ENCODE measurements at regions not wholly inside any gene's neighbourhood (a gene's known extent, or its start where the extent isn't known, plus 50 kb on each side); places are given as distances from the start of the nearest gene placed in this dataset.
"Not testable (repeated sequence)": the region's sequence is repeated elsewhere in the genome, so short reads cannot be mapped to it uniquely, and the experiment has no call there.

DNA sequence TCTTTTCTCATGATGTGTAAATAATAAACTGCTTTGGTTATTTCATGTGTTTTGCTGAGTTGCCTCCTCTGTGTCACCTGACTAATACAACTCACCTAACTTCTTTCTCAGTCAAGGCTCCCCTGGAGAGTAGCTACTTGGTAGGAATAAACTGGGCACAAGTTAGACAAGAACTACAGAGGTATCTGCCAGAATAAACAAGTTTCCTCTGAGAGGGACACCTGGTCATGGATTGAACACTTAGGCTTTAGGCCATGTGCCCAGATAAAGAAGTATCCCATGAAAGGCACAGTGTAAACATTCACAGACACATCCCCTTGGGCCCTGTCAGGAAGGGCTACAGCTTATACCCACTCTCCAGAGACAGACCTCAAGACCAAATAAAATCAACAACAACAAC lies 532.5 kb downstream of the KIF4B start:
- no peaks in the 10 kb centered on the region for H3K27me3 Mint-ChIP-seq
- no peaks in the 10 kb centered on the region for H3K36me3 Mint-ChIP-seq (ENCODE audit: low read depth)
- DNase-seq (no peak), ATAC-seq (no peak)
- H3K27ac Mint-ChIP-seq = no peak overlapping the region
- H3K9me3 Mint-ChIP-seq = peaks cover 14% of the 10 kb centered on the region
- no peaks in the 10 kb centered on the region for H3K4me1 Mint-ChIP-seq
- H3K4me3 Mint-ChIP-seq = no peak overlapping the region

DNA sequence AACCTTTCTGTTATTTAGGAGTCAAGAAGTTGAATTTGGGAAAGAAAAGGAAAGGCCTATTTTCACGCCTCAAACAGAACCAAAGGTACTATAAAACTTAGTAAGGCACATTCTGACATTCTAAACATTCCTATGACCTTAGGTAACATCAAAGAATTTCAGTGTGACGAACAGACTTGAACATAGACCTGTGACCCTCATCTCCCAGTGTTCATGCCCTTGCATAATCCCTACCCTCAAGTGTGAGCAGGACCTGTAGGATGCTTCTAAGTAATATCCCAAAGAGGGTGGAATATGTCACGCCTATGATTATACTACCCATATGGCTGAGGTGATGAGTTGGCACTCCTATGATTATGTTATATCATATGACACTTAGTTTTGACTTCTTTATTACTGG lies 540.9 kb downstream of the KIF4B start:
- no peak overlapping the region for H3K27ac Mint-ChIP-seq
- peaks cover 12% of the 10 kb centered on the region for H3K9me3 Mint-ChIP-seq
- no peaks in the 10 kb centered on the region for H3K4me1 Mint-ChIP-seq
- ATAC-seq (no peak), DNase-seq (no peak)
- H3K4me3 Mint-ChIP-seq = no peak overlapping the region
- H3K27me3 Mint-ChIP-seq = peaks cover 5% of the 10 kb centered on the region
- no peaks in the 10 kb centered on the region for H3K36me3 Mint-ChIP-seq (ENCODE audit: low read depth)

DNA sequence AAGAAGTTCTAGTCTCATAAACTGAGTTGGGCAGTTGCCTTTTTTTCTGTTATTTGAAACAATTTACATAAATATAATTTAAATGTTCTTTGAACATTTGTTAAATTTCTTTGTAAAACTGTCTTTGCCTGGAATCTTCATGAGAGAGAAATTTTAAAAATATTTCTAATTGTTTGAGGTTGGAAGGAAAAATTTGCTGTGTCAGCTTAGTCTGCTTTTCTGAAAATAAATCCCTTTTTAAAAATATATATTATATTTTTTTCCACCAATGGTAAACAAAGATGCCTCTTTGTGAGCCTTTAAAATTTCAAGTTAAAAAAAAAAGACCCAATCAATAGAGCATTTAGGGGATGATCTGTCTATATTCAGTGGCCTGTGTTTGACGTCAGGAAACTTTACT lies 542.7 kb downstream of the KIF4B start:
- no peaks in the 10 kb centered on the region for H3K36me3 Mint-ChIP-seq (ENCODE audit: low read depth)
- H3K9me3 Mint-ChIP-seq = no peaks in the 10 kb centered on the region
- no peak overlapping the region for H3K4me3 Mint-ChIP-seq
- ATAC-seq (no peak), DNase-seq (no peak)
- H3K27ac Mint-ChIP-seq = no peak overlapping the region
- no peaks in the 10 kb centered on the region for H3K4me1 Mint-ChIP-seq
- H3K27me3 Mint-ChIP-seq = peaks cover 5% of the 10 kb centered on the region

DNA sequence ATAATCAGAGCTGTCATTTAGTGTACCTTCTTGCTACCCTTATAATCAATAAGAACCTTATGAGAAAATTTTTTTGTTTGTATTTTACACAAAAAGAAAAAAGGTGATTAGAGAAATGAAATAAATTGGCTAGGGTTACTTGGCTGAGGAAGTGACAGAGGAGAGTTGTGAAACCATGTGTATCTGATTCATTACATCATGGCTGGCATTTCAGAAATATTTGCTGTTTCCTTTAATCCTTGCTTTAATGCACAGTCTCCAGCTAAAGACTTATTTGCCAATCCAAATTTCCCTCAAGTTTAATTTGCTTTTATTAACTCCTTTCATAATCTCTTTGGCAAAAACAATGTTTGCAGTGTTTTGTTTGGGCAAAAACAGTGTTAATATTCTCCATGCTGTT lies 543.1 kb downstream of the KIF4B start:
- H3K4me1 Mint-ChIP-seq = no peaks in the 10 kb centered on the region
- H3K27me3 Mint-ChIP-seq = peaks cover 5% of the 10 kb centered on the region
- no peak overlapping the region for H3K4me3 Mint-ChIP-seq
- ATAC-seq (no peak), DNase-seq (no peak)
- no peak overlapping the region for H3K27ac Mint-ChIP-seq
- no peaks in the 10 kb centered on the region for H3K9me3 Mint-ChIP-seq
- no peaks in the 10 kb centered on the region for H3K36me3 Mint-ChIP-seq (ENCODE audit: low read depth)

DNA sequence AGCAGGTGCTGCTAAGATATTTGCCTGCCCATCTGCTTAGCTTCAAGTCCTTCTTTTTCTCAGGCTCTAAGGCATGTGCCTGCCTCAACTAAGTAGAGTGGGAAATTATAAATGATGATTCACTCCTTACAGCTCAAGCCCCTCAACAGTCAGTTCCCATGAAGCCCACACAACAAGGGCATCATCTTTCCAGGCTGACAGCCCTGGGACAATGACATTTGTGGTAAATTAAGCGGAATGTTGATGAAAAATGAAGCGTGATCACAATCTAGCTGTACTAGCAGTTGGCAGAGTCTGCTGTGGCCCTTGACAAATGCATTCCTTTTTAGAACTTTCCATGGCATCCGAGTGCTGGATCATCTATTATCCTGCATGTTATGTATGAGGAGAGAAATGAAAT lies 548.6 kb downstream of the KIF4B start:
- Mint-ChIP-seq H3K27me3 (peaks cover 5% of the 10 kb centered on the region), H3K36me3 (ENCODE audit: low read depth) (no peaks in the 10 kb centered on the region), H3K9me3 (no peaks in the 10 kb centered on the region), H3K27ac (no peak overlapping the region), H3K4me1 (no peaks in the 10 kb centered on the region), H3K4me3 (no peak overlapping the region)
- DNase-seq (no peak), ATAC-seq (no peak)

DNA sequence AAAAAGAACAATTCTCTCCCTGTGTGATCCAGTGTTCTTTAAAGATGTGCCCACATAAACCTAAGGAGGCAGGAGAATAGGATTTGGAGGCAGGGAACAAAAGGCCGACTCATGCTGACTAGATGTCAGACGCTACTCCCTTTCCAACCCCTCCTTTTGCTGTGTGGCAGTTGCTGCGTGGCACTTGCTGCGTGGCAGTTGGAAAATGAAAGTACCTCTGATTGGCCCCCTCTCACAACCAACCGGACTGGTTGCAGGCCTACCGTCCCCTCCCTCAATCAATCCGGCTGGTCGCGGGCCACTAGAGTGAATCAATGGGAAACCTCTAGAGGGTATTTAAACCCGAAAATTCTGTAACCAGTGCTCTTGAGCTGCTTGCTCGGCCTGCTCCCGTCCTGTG lies 551.0 kb downstream of the KIF4B start:
- Mint-ChIP-seq H3K36me3 (ENCODE audit: low read depth) (peaks cover 1% of the 10 kb centered on the region), H3K9me3 (no peaks in the 10 kb centered on the region), H3K27me3 (no peaks in the 10 kb centered on the region), H3K4me1 (no peaks in the 10 kb centered on the region), H3K27ac (no peak overlapping the region), H3K4me3 (no peak overlapping the region)
- no peak for DNase-seq
- no peak for ATAC-seq

DNA sequence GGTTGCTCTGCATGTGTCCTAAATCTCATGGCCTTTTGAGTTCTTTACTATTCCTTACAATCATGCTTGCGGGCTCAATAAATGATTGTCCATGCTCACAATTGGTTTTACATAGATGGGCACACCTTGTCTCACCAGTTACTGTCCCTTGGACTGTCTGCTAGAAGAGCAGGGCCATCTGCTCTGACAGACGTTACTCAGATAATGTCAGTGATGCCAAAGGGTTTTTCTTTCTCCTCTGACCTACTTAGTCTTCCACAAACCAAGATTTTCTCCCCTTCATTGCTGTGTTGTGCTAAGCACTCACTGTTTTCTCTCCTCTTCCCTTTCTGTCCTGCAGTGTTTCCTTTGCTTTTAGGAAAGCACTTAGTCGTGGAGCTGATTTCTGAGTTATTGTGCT lies 562.3 kb downstream of the KIF4B start:
- no peak overlapping the region for H3K27ac Mint-ChIP-seq
- peaks cover 10% of the 10 kb centered on the region for H3K9me3 Mint-ChIP-seq
- ATAC-seq (no peak), DNase-seq (no peak)
- H3K4me3 Mint-ChIP-seq = no peak overlapping the region
- H3K4me1 Mint-ChIP-seq = no peaks in the 10 kb centered on the region
- H3K27me3 Mint-ChIP-seq = peaks cover 5% of the 10 kb centered on the region
- H3K36me3 Mint-ChIP-seq (ENCODE audit: low read depth) = no peaks in the 10 kb centered on the region

DNA sequence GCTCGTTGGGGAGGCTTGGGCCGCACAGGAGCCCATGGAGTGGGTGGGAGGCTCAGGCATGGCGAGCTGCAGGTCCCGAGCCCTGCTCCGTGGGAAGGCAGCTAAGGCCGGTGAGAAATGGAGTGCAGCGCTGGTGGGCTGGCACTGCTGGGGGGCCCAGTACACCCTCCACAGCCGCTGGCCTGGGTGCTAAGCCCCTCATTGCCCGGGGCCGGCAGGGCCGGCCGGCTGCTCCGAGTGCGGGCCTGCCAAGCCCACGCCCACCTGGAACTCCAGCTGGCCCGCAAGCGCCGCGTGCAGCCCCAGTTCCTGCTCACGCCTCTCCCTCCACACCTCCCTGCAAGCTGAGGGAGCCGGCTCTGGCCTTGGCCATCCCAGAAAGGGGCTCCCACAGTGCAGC lies 573.3 kb downstream of the KIF4B start:
- not testable (repeated sequence) for DNase-seq; H3K9me3 Mint-ChIP-seq; H3K36me3 Mint-ChIP-seq (ENCODE audit: low read depth); ATAC-seq; H3K27me3 Mint-ChIP-seq; H3K27ac Mint-ChIP-seq; H3K4me3 Mint-ChIP-seq; H3K4me1 Mint-ChIP-seq

DNA sequence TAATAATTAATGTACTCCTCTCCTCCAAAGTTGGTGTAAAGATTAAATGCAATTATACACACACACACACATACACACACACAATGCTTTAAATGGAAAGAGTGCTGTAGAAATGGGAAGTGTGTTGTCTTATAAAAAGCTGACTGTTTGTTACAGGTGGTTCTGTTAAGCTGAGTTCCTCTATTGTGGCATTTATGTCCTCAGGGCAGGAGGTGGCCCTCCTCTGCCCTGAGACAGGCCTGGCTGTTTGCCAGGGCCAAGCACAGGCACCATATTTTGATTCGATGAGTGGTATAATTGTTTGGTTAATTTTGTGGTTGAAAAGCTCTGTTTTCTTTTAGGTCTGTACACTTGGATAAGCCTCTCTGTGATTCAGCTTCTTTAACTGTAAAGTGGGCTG lies 573.9 kb downstream of the KIF4B start:
- H3K27me3 Mint-ChIP-seq = peaks cover 3% of the 10 kb centered on the region

DNA sequence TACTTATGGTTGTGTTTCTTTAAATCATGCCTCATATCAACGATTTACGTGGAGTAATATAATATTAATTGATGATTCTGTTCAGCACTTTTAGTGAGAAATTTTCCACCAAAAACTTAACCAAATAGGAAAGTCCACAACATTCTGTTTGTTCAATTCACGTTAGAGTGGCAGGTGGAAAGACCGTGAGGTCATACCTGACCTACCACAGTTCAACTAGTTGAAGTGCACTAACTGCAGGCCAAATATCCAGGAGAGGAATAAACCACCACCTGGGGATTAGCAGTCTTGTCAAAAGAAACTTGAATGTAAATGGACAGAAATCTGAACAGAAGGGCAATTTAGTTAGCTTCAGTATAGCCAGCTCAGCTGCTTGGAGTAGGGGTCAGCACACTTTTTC lies 577.7 kb downstream of the KIF4B start:
- Mint-ChIP-seq H3K9me3 (no peaks in the 10 kb centered on the region), H3K4me1 (no peaks in the 10 kb centered on the region), H3K27me3 (peaks cover 6% of the 10 kb centered on the region), H3K27ac (no peak overlapping the region), H3K36me3 (ENCODE audit: low read depth) (no peaks in the 10 kb centered on the region), H3K4me3 (no peak overlapping the region)
- DNase-seq = no peak
- ATAC-seq = no peak

More for the DNA sequence above, 573.9 kb downstream of the KIF4B start:
- DNase-seq (no peak), ATAC-seq (no peak)
- Mint-ChIP-seq H3K4me1 (no peaks in the 10 kb centered on the region), H3K36me3 (ENCODE audit: low read depth) (no peaks in the 10 kb centered on the region), H3K9me3 (no peaks in the 10 kb centered on the region), H3K4me3 (no peak overlapping the region), H3K27ac (no peak overlapping the region)

DNA sequence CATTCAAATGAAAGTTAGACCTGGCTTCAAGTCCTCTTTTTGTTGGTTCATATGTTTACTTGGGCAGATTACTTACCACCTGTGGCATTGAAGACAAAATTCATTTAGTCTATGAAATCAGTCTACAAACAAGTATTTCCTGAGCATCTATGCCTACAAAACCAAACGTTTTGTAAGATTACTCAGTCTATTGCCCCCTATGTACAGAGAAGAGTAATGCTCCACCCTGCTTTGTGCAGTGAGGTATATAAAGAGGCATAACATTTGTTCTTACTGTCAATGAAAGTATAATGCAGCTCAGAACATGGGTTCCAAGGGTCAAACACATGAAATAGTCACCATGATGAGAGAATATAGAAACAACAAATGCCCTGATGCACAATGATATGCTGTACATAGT lies 580.7 kb downstream of the KIF4B start:
- no peaks in the 10 kb centered on the region for H3K4me1 Mint-ChIP-seq
- DNase-seq (no peak), ATAC-seq (no peak)
- no peak overlapping the region for H3K27ac Mint-ChIP-seq
- H3K27me3 Mint-ChIP-seq = peaks cover 6% of the 10 kb centered on the region
- no peak overlapping the region for H3K4me3 Mint-ChIP-seq
- H3K36me3 Mint-ChIP-seq (ENCODE audit: low read depth) = no peaks in the 10 kb centered on the region
- no peaks in the 10 kb centered on the region for H3K9me3 Mint-ChIP-seq

DNA sequence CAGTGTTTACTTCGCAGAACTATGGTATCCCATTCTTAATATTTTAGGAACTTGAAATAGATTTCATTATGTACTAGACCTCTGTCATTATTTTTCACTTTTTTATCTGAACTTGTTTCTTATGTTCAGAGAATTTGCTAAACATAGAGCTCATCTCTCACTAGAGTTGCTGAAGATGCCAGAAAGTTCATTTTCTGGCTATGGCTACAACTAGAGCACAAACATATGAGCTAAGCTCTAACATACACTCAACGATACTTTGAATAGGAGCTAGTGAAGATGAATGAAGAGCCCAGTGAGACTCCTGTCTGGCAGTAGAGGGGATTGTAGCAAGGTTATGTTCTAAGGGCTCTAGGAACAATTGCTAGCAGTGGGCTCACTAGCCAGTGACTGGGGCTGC lies 582.2 kb downstream of the KIF4B start:
- H3K27me3 Mint-ChIP-seq = peaks cover 3% of the 10 kb centered on the region
- H3K27ac Mint-ChIP-seq = no peak overlapping the region
- no peaks in the 10 kb centered on the region for H3K9me3 Mint-ChIP-seq
- no peak overlapping the region for H3K4me3 Mint-ChIP-seq
- no peak for DNase-seq
- no peaks in the 10 kb centered on the region for H3K36me3 Mint-ChIP-seq (ENCODE audit: low read depth)
- ATAC-seq = no peak
- H3K4me1 Mint-ChIP-seq = no peaks in the 10 kb centered on the region

DNA sequence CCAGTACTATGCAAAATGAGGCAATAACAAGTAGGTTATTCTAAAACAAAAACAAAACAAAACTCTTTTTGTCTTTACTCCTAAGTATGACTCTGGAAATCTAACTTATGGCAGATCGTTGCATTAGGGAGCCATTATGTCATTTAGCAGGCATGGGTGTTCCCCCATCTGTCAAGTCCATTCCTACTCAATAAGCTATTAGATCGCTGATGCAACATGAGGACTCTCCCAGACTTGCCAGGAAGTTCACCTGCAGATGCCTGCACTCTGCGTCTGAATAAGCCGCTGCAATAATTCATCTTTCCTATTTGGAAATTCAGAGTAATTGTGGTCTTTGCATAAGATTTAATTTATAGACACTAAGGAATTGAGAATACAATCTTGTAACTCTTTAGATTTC lies 585.0 kb downstream of the KIF4B start:
- Mint-ChIP-seq H3K27ac (no peak overlapping the region), H3K9me3 (no peaks in the 10 kb centered on the region), H3K36me3 (ENCODE audit: low read depth) (no peaks in the 10 kb centered on the region), H3K27me3 (peaks cover 3% of the 10 kb centered on the region), H3K4me3 (no peak overlapping the region), H3K4me1 (no peaks in the 10 kb centered on the region)
- DNase-seq = no peak
- no peak for ATAC-seq

DNA sequence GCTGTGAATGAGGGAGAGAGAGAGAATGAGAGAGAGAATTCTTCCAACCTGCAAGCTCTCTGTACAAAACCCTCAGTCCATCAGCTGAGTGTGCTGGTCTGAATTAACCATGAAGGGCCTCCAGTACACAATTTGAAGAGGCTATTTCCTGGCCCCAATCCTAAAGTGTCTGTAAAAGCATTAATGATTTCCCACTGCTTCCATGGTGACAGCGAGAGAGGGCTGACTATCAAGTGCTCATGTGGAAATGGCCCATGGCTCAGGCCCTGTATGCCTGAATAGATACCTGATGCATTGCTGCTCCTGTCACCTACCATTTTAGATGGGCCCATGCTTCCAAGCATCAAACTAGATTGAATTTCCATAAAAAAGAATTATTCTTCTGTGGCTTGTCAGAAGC lies 592.4 kb downstream of the KIF4B start:
- Mint-ChIP-seq H3K4me1 (no peaks in the 10 kb centered on the region), H3K9me3 (no peaks in the 10 kb centered on the region), H3K27me3 (peaks cover 3% of the 10 kb centered on the region), H3K36me3 (ENCODE audit: low read depth) (no peaks in the 10 kb centered on the region), H3K27ac (no peak overlapping the region), H3K4me3 (no peak overlapping the region)
- ATAC-seq = no peak
- no peak for DNase-seq

DNA sequence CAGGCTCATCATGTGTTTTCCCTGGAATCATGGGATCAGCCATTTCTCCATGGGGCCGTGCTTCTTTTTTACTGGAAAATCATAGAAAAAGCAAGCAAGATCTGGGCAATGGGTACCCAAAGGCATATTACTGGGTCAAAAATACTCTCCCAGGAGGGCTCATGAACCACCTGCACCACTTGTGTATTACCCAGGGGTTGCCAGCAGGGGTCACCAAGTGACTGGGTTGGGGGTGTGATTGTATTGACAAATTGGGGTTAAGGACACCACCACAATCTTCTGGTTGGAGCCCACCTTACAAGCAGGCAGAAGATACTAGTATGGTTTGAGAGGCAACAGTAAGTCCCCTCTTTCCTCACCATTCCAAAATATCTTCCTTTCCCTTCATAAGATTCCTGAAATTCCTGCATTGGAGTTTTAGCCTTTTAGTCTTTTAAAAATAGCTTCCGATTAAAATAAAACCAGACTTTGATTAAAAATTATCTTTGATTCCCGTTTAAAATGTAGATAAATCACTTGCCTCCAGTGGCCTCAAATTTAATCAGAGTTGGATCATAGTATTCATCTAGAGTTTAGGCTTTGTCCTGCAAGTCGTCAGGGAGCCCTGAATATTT lies 603.3 kb downstream of the KIF4B start:
- ATAC-seq (no peak), DNase-seq (peak; percentile 54)
- no peaks in the 10 kb centered on the region for H3K9me3 Mint-ChIP-seq
- H3K36me3 Mint-ChIP-seq (ENCODE audit: low read depth) = no peaks in the 10 kb centered on the region
- H3K4me1 Mint-ChIP-seq = no peaks in the 10 kb centered on the region
- no peak overlapping the region for H3K27ac Mint-ChIP-seq
- no peak overlapping the region for H3K4me3 Mint-ChIP-seq
- peaks cover 26% of the 10 kb centered on the region for H3K27me3 Mint-ChIP-seq

DNA sequence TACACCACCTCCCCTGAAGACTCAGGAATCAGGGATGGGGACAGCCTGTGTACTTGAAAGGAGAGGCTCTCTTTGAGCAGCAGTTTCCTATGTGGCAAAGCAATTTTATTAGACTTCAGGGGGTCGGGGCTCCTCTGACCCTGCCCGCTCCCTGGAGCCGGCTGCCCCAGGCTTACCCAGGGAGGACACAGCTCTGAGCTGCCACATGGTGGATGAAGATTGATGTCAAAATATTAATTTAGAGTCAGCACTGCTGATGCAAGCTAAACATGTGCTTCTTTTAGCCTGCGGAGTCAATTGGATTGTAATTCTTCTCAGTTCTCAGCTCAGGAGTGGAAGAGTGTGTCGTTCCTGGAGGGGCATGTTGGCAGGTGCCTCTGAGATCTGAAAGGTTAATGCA lies 606.1 kb downstream of the KIF4B start:
- DNase-seq (no peak), ATAC-seq (no peak)
- Mint-ChIP-seq H3K9me3 (no peaks in the 10 kb centered on the region), H3K27ac (no peak overlapping the region), H3K4me1 (no peaks in the 10 kb centered on the region), H3K27me3 (peaks cover 20% of the 10 kb centered on the region), H3K36me3 (ENCODE audit: low read depth) (no peaks in the 10 kb centered on the region), H3K4me3 (no peak overlapping the region)
